Gastrocnemius medialis (tissue), 4 donors: ENCODE measurements at regions not wholly inside any gene's neighbourhood (a gene's known extent, or its start where the extent isn't known, plus 50 kb on each side); places are given as distances from the start of the nearest gene placed in this dataset.

Source experiments
- ATAC-seq, 2 donors: fragments of 150-250 bp; one replicate each; pipeline ENCODE4 v1.9.1; 2016
- DNase-seq, 2 donors: peaks; one replicate each; pipeline ENCODE4 v3.0.0-alpha.2; 2019
- H3K27ac ChIP-seq, 4 donors: fragments of 200-600 bp; sonication (generic); 1 replicate in 1 of 4; 2 replicates in 3 of 4; pipeline ENCODE4 v1.5.1; 2016 to 2018; ENCODE audit warnings: mild to moderate bottlenecking in 2 of 4, moderate library complexity in 1 of 4
- H3K27me3 ChIP-seq, 3 donors: fragments of 200-600 bp; sonication (generic) in 2 of 3; 1 replicate in 1 of 3; 2 replicates in 2 of 3; pipeline versions ENCODE4 v1.5.1 to v1.6.0; 2016 to 2019; ENCODE audit warnings: mild to moderate bottlenecking in 1 of 3, moderate library complexity in 1 of 3
- H3K36me3 ChIP-seq, 2 donors: fragments of 200-600 bp; sonication (generic) in 1 of 2; one replicate each; pipeline ENCODE4 v1.5.1; 2017 to 2018
- H3K4me1 ChIP-seq, 2 donors: fragments of 200-600 bp; sonication (generic) in 1 of 2; one replicate each; pipeline ENCODE4 v1.5.1; 2016 to 2017; ENCODE audit warnings: mild to moderate bottlenecking in 2 of 2
- H3K4me3 ChIP-seq, 4 donors: fragments of 200-600 bp; sonication (generic) in 3 of 4; 1 replicate in 1 of 4; 2 replicates in 3 of 4; pipeline ENCODE4 v1.5.1; 2016 to 2019; ENCODE audit warnings: mild to moderate bottlenecking in 2 of 4
- H3K9me3 ChIP-seq, 3 donors: fragments of 200-600 bp; sonication (generic) in 2 of 3; 1 replicate in 1 of 3; 2 replicates in 2 of 3; pipeline ENCODE4 v1.5.1; 2016 to 2019
- CTCF ChIP-seq, 5 experiments: fragments of 450-650 bp in 3 of 5; fragments of 200-600 bp in 2 of 5; sonication (generic) in 2 of 5; IDR thresholded peaks in 4 of 5; conservative IDR thresholded peaks in 1 of 5; 1 replicate in 4 of 5; 2 replicates in 1 of 5; pipeline ENCODE4 v1.5.1; 2016 to 2019; ENCODE audit warnings: antibody characterized with exemption in 5 of 5, mild to moderate bottlenecking in 3 of 5, moderate library complexity in 3 of 5
- POLR2A ChIP-seq, 2 donors: fragments of 450-650 bp; IDR thresholded peaks; one replicate each; pipeline ENCODE4 v1.6.1; 2017; ENCODE audit warnings: antibody characterized with exemption in 2 of 2, mild to moderate bottlenecking in 2 of 2, moderate library complexity in 2 of 2
- in situ Hi-C, 4 donors: fragments of 200-750 bp; cut with MboI; loops; one replicate each; pipeline versions ENCODE4 v1.15.0 to v1.8.0; 2017; ENCODE audit warnings: low sequenced_read_pairs in 4 of 4
- intact Hi-C: fragments of 100-400 bp; cut with DNase I; formaldehyde crosslinking; loops from one replicate; pipeline ENCODE4 v1.15.1; 2023; ENCODE audit warnings: low total_unique reads

DNA sequence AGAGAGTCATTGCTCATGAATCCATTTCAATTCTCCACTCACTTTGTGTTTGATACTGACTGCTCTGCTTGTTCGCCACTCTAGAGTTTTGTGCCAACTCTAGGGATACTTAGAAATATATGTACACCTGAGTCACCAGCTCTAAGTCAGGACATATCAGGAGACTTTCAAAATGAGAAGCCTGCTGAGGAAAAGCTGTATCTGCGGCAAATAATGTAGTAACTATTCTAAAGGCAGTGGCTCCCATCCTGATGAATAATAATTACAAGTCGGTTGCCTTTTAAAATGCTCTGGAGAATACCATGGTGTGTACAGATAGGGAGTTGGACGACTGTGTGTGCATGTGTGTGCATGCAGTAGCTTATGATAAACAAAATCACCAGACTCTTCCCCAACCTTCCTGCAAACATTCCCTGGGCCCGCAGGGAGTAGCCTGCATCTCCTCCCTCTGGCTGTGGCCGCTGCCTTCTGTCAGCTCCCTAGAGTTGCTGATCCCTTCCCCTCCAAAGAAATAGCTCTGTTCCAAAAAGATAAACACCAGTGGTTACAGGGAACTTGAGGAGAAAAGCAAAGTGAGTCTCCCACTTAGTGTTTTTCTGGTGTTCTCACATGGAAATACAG is 346.3 kb upstream of the UMPS start:
- no peak for DNase-seq
- H3K9me3 ChIP-seq = no peaks in the 10 kb centered on the region
- TF ChIP-seq CTCF (IDR thresholded peaks at IDR 0.05 in 4 of 5, conservative IDR thresholded peaks at IDR 0.05 in 1 of 5) (no peak), POLR2A (IDR thresholded peaks at IDR 0.05) (no peak)
- H3K4me3 ChIP-seq = no peak overlapping the region
- H3K36me3 ChIP-seq = no peaks in the 10 kb centered on the region
- no peak overlapping the region for H3K27ac ChIP-seq
- intact Hi-C loops (no loop called here), in situ Hi-C loops (no loop called here)
- no peaks in the 10 kb centered on the region for H3K4me1 ChIP-seq
- no peak for ATAC-seq
- H3K27me3 ChIP-seq = no peaks in the 10 kb centered on the region

GRCh38 chr3:124384527-124384926 is 345.7 kb upstream of the UMPS start:
- no peak for TF ChIP-seq CTCF (IDR thresholded peaks at IDR 0.05 in 4 of 5, conservative IDR thresholded peaks at IDR 0.05 in 1 of 5)
- TF ChIP-seq POLR2A (IDR thresholded peaks at IDR 0.05) = no peak
- no peaks in the 10 kb centered on the region for H3K4me1 ChIP-seq
- no peaks in the 10 kb centered on the region for H3K36me3 ChIP-seq
- H3K4me3 ChIP-seq = no peak overlapping the region
- no peak overlapping the region for H3K27ac ChIP-seq
- no peaks in the 10 kb centered on the region for H3K9me3 ChIP-seq
- in situ Hi-C loops = no loop called here
- intact Hi-C loops = no loop called here
- no peak for DNase-seq
- no peak for ATAC-seq
- H3K27me3 ChIP-seq = no peaks in the 10 kb centered on the region

DNA sequence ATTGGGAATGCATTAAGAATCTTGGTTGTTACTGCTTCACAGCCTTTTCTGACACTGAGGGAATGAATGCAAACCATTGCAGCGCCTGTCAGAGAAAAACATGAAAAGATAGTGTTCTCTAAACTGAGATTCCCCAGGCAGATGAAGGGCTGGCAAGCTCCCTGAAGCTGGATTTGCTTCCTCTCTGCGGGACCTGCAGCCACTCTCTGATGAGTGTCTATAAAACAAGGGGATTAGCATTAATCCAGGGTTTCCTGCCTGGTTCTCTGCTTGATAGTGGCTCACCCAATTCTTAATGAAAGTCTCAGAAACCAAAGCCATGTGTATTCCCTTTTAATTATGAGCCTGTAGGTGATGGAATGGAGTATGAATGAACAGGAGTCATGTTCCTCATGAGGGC is 344.3 kb upstream of the UMPS start:
- DNase-seq = no peak
- no peak for ATAC-seq
- no peaks in the 10 kb centered on the region for H3K36me3 ChIP-seq
- intact Hi-C loops (no loop called here), in situ Hi-C loops (no loop called here)
- H3K27ac ChIP-seq = no peak overlapping the region
- H3K4me3 ChIP-seq = no peak overlapping the region
- H3K4me1 ChIP-seq = no peaks in the 10 kb centered on the region
- no peaks in the 10 kb centered on the region for H3K27me3 ChIP-seq
- H3K9me3 ChIP-seq = no peaks in the 10 kb centered on the region
- TF ChIP-seq CTCF (IDR thresholded peaks at IDR 0.05 in 4 of 5, conservative IDR thresholded peaks at IDR 0.05 in 1 of 5) (no peak), POLR2A (IDR thresholded peaks at IDR 0.05) (no peak)

GRCh38 chr3:124386996-124387595 is 343.2 kb upstream of the UMPS start:
- H3K27me3 ChIP-seq = no peaks in the 10 kb centered on the region
- no peak overlapping the region for H3K27ac ChIP-seq
- H3K36me3 ChIP-seq = no peaks in the 10 kb centered on the region
- ATAC-seq = no peak
- H3K4me3 ChIP-seq = no peak overlapping the region
- TF ChIP-seq POLR2A (IDR thresholded peaks at IDR 0.05) (no peak), CTCF (IDR thresholded peaks at IDR 0.05 in 4 of 5, conservative IDR thresholded peaks at IDR 0.05 in 1 of 5) (no peak)
- no peak for DNase-seq
- no peaks in the 10 kb centered on the region for H3K4me1 ChIP-seq
- intact Hi-C loops (no loop called here), in situ Hi-C loops (no loop called here)
- H3K9me3 ChIP-seq = no peaks in the 10 kb centered on the region

DNA sequence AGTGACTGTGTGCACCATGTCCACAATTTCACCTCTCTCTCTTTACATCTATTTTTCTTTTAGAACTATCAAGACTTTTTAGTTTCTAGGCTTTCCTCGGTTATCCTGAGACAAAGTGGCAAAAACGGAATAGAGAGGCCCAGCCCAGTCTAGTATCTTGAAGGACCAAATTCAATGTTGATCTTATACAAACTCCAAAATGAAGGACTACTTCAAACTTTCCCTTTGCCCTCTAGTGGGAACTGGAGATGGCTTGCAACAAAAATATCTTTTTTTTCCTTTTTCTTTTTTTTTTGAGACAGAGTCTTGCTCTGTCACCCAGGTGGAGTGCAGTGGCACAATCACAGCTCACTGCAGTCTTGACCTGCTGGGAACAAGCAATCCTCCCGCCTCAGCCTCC is 338.5 kb upstream of the UMPS start:
- H3K4me1 ChIP-seq = peaks cover 0 to 10% of the 10 kb centered on the region in 2 donors
- ATAC-seq (no peak), DNase-seq (no peak)
- no peak overlapping the region for H3K27ac ChIP-seq
- H3K27me3 ChIP-seq = no peaks in the 10 kb centered on the region
- TF ChIP-seq POLR2A (IDR thresholded peaks at IDR 0.05) = no peak
- no peak for TF ChIP-seq CTCF (IDR thresholded peaks at IDR 0.05 in 4 of 5, conservative IDR thresholded peaks at IDR 0.05 in 1 of 5)
- in situ Hi-C loops (no loop called here), intact Hi-C loops (no loop called here)
- H3K4me3 ChIP-seq = no peak overlapping the region
- no peaks in the 10 kb centered on the region for H3K9me3 ChIP-seq
- H3K36me3 ChIP-seq = no peaks in the 10 kb centered on the region
